Suprapubic skin (tissue), 4 donors: ENCODE measurements at regions not wholly inside any gene's neighbourhood (a gene's known extent, or its start where the extent isn't known, plus 50 kb on each side); places are given as distances from the start of the nearest gene placed in this dataset.

Source experiments
- DNase-seq, 2 donors: peaks; one replicate each; pipeline ENCODE4 v3.0.0-alpha.2; 2019; ENCODE audit warnings: low spot score in 2 of 2
- H3K27ac ChIP-seq: fragments of 200-600 bp; sonication (generic); one replicate; pipeline ENCODE4 v1.5.1; 2019
- H3K27me3 ChIP-seq: fragments of 200-600 bp; sonication (generic); one replicate; pipeline ENCODE4 v1.5.1; 2019
- H3K36me3 ChIP-seq: fragments of 200-600 bp; sonication (generic); one replicate; pipeline ENCODE4 v1.5.1; 2019
- H3K4me1 ChIP-seq: fragments of 200-600 bp; sonication (generic); one replicate; pipeline ENCODE4 v1.5.1; 2019
- H3K4me3 ChIP-seq: fragments of 200-600 bp; sonication (generic); one replicate; pipeline ENCODE4 v1.5.1; 2019; ENCODE audit warnings: mild to moderate bottlenecking
- H3K9me3 ChIP-seq: fragments of 200-600 bp; sonication (generic); one replicate; pipeline ENCODE4 v1.5.1; 2019
- EP300 ChIP-seq: sonication (generic); formaldehyde crosslinking; IDR thresholded peaks from one replicate; pipeline ENCODE4 v1.6.1; 2017; ENCODE audit warnings: antibody characterized with exemption
- POLR2A ChIP-seq, 2 donors: fragments of 450-650 bp; IDR thresholded peaks; one replicate each; pipeline ENCODE4 v1.6.1; 2017; ENCODE audit warnings: antibody characterized with exemption in 2 of 2, mild to moderate bottlenecking in 2 of 2, moderate library complexity in 2 of 2
- POLR2AphosphoS5 ChIP-seq, 3 donors: sonication (generic); formaldehyde crosslinking; IDR thresholded peaks; one replicate each; pipeline ENCODE4 v1.6.1; 2017; ENCODE audit warnings: antibody characterized with exemption in 3 of 3
- WGBS: methylation state at CpG from one replicate; pipeline ENCODE4 v1.1.5; 2018; 5-methylcytosine and 5-hydroxymethylcytosine counted together
- TF ChIP-seq, protein P1 (sequence below), 2 donors: fragments of 200-600 bp in 1 of 2; fragments of 450-650 bp in 1 of 2; sonication (generic) in 1 of 2; IDR thresholded peaks; one replicate each; pipeline ENCODE4 v1.5.1; 2016 to 2019; ENCODE audit warnings: antibody characterized with exemption in 2 of 2, mild to moderate bottlenecking in 1 of 2, moderate library complexity in 1 of 2

DNA sequence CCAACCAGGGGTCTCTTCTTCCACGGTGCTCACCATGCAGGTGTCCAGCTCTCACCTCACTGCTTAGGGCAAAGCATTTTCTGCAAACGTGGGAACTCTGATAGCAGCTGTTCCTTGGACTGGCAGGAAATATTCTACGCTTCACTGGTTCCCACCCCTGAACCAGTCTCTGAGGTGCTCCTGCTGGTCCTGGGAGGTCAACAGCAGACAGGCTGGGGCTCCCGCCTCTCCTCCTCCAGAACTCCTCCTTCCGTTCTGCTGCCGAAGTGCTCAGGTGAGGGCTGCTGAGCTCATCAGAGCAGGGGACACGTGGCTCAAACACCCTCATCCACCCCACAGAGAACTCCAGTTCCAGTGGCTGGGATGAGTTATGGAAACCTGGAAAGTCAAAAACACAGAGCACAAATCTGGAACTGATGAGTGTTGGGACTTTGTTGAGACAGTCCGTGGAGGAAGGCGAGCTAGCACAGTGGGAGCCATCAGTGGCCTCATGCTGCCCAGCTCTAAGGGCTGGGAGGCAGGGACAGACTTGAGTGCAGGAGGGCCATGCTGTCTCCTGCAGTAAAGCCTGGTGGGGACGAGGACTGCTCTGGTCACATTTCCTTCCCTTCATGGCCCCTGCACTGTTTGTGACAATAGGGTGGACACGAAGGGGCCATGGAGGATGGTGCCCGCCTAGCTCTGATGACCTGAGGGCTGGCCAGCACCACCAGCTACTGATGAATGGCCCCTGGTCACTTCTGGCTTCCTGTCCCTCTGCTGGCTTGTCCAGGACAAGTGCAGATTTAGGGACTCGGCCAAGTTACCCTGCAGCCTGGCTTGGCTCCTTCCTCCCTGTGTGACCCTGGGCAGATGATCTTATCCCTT lies 137.8 kb downstream of the KLF13 start:
- 68% methylated on average over 12 of the region's 13 CpGs for WGBS
- Histone ChIP-seq H3K36me3 (no peaks in the 10 kb centered on the region), H3K4me1 (peaks cover 46% of the 10 kb centered on the region), H3K27ac (peak overlapping the region; percentile 83), H3K9me3 (no peaks in the 10 kb centered on the region), H3K27me3 (no peaks in the 10 kb centered on the region), H3K4me3 (no peak overlapping the region)
- TF ChIP-seq, protein P1, sequence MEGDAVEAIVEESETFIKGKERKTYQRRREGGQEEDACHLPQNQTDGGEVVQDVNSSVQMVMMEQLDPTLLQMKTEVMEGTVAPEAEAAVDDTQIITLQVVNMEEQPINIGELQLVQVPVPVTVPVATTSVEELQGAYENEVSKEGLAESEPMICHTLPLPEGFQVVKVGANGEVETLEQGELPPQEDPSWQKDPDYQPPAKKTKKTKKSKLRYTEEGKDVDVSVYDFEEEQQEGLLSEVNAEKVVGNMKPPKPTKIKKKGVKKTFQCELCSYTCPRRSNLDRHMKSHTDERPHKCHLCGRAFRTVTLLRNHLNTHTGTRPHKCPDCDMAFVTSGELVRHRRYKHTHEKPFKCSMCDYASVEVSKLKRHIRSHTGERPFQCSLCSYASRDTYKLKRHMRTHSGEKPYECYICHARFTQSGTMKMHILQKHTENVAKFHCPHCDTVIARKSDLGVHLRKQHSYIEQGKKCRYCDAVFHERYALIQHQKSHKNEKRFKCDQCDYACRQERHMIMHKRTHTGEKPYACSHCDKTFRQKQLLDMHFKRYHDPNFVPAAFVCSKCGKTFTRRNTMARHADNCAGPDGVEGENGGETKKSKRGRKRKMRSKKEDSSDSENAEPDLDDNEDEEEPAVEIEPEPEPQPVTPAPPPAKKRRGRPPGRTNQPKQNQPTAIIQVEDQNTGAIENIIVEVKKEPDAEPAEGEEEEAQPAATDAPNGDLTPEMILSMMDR (IDR thresholded peaks at IDR 0.05): no peak
- TF ChIP-seq POLR2A (IDR thresholded peaks at IDR 0.05) (no peak), EP300 (no peak), POLR2AphosphoS5 (IDR thresholded peaks at IDR 0.05) (no peak)
- peak; percentile 50 to 65 for DNase-seq

- Histone ChIP-seq H3K36me3 (no peaks in the 10 kb centered on the region), H3K27me3 (no peaks in the 10 kb centered on the region), H3K4me1 (peaks cover 43% of the 10 kb centered on the region), H3K4me3 (no peak overlapping the region), H3K27ac (peak overlapping the region; percentile 83), H3K9me3 (no peaks in the 10 kb centered on the region)
- WGBS: 28% methylated on average over 9 of the region's 10 CpGs
- DNase-seq: peak; percentile 68 to 76
- TF ChIP-seq POLR2AphosphoS5 (IDR thresholded peaks at IDR 0.05) (peak in 1 of 3 donors; percentile 51), EP300 (no peak)
These were observed 138.7 kb downstream of the KLF13 start for GRCh38 chr15:31465083-31465955.

DNA sequence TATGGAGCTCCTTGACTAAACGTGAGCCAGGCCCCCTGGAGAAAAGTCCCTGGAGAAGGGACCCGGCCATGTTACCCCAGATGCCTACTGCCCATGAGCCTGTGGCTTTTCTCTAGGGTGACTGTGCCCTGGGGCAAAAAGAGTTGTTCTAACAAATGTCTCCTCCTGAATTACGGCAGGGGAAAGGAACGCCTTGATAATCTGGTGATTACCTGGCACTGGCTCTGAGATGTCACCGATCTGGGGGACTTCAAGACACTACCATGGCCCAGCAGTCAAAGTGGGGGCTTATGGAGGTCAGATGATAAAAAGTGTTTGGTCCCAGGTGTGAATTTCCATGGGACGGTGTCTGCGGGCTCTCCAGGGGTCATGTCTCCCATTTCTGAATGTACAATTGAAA lies 140.7 kb downstream of the KLF13 start:
- TF ChIP-seq EP300 (no peak), POLR2A (IDR thresholded peaks at IDR 0.05) (no peak), POLR2AphosphoS5 (IDR thresholded peaks at IDR 0.05) (no peak)
- TF ChIP-seq, protein P1 (IDR thresholded peaks at IDR 0.05): no peak
- DNase-seq: peak in 1 of 2 donors; percentile 13
- no peak overlapping the region for H3K27ac ChIP-seq
- H3K36me3 ChIP-seq: no peaks in the 10 kb centered on the region
- no peaks in the 10 kb centered on the region for H3K27me3 ChIP-seq
- no peaks in the 10 kb centered on the region for H3K9me3 ChIP-seq
- 73% methylated on average over 7 of the region's 7 CpGs for WGBS
- H3K4me1 ChIP-seq: peaks cover 42% of the 10 kb centered on the region
- no peak overlapping the region for H3K4me3 ChIP-seq

DNA sequence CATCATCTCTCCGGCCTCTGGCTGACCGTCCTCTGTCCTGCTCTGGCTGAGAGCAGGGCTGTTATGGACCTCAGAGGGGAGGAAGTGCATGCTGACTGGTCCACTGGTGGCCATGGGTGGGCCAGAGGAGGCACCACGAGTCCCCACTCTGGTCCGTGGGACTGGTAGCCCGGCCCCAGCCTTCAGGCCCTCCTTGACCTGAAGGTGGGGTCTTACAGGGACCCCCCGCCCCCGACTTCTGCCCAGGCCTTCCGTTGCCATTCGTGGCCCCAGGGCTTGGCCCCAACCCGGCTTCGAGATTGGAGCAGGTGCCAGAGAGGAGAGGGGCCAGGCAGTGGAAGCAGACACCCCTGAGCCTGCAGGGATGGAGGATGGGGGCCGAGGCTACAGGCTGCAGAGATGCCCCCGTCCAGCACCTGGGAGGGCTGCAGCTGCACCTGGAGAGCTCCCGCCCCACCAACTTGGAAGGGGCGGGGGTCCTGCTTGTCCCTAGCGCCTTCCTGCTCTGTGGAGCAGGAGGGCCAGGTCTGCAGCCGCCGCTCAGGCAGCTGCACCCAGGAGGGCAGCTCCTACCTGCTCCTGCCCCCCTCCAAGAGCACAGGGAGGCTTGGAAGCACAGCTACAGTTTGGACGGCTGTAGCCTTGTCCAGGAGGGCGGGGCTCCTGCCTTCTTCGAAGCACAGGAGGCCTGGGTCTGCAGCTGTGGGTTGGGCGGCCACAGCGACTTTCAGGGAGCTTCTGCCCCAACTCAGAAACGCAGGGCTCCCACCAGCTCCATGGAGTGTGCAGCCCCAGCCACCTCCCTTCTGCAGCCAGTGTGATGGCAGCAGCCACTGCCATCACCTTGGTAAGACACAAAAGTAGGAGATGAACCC lies 142.5 kb downstream of the KLF13 start:
- peak; percentile 56 for DNase-seq
- no peaks in the 10 kb centered on the region for H3K9me3 ChIP-seq
- no peaks in the 10 kb centered on the region for H3K27me3 ChIP-seq
- peaks cover 49% of the 10 kb centered on the region for H3K4me1 ChIP-seq
- no peak overlapping the region for H3K4me3 ChIP-seq
- no peaks in the 10 kb centered on the region for H3K36me3 ChIP-seq
- WGBS: 94% methylated on average over 10 of the region's 24 CpGs
- TF ChIP-seq EP300 (no peak), POLR2AphosphoS5 (IDR thresholded peaks at IDR 0.05) (no peak), POLR2A (IDR thresholded peaks at IDR 0.05) (no peak)
- TF ChIP-seq, protein P1 (IDR thresholded peaks at IDR 0.05): no peak
- H3K27ac ChIP-seq: no peak overlapping the region

GRCh38 chr15:31469786-31470525 lies 143.3 kb downstream of the KLF13 start:
- Histone ChIP-seq H3K4me1 (peaks cover 41% of the 10 kb centered on the region), H3K27ac (no peak overlapping the region), H3K9me3 (no peaks in the 10 kb centered on the region), H3K36me3 (no peaks in the 10 kb centered on the region), H3K4me3 (no peak overlapping the region), H3K27me3 (no peaks in the 10 kb centered on the region)
- peak in 1 of 2 donors; percentile 24 for DNase-seq
- TF ChIP-seq POLR2A (IDR thresholded peaks at IDR 0.05): no peak
- no peak for TF ChIP-seq POLR2AphosphoS5 (IDR thresholded peaks at IDR 0.05)
- TF ChIP-seq, protein P1 (IDR thresholded peaks at IDR 0.05): no peak
- no peak for TF ChIP-seq EP300
- WGBS: 68% methylated on average over 6 of the region's 6 CpGs
